ENCODE measurements at regions not wholly inside any gene's neighbourhood (a gene's known extent, or its start where the extent isn't known, plus 50 kb on each side); places are given as distances from the start of the nearest gene placed in this dataset.

- Histone ChIP-seq H3K9me3 (ENCODE audit: low read length) (no peaks in the 10 kb centered on the region), H3K4me3 (ENCODE audit: low read depth, low read length, poor library complexity, severe bottlenecking) (no peak overlapping the region), H2AFZ (ENCODE audit: low read length) (no peak overlapping the region), H4K20me1 (ENCODE audit: insufficient read depth, low read length) (no peaks in the 10 kb centered on the region), H3K27ac (ENCODE audit: low read depth, low read length, poor library complexity, severe bottlenecking) (no peak overlapping the region), H3K4me1 (ENCODE audit: insufficient read depth, low read length, poor library complexity, severe bottlenecking) (no peaks in the 10 kb centered on the region), H3K79me2 (ENCODE audit: insufficient read depth, low read depth, low read length) (no peaks in the 10 kb centered on the region), H3K36me3 (ENCODE audit: insufficient read depth, low read length) (no peaks in the 10 kb centered on the region), H3K9me2 (ENCODE audit: insufficient read depth, low read length) (no peaks in the 10 kb centered on the region), H3K4me2 (ENCODE audit: low read length) (no peak overlapping the region)
- TF ChIP-seq, protein P1, sequence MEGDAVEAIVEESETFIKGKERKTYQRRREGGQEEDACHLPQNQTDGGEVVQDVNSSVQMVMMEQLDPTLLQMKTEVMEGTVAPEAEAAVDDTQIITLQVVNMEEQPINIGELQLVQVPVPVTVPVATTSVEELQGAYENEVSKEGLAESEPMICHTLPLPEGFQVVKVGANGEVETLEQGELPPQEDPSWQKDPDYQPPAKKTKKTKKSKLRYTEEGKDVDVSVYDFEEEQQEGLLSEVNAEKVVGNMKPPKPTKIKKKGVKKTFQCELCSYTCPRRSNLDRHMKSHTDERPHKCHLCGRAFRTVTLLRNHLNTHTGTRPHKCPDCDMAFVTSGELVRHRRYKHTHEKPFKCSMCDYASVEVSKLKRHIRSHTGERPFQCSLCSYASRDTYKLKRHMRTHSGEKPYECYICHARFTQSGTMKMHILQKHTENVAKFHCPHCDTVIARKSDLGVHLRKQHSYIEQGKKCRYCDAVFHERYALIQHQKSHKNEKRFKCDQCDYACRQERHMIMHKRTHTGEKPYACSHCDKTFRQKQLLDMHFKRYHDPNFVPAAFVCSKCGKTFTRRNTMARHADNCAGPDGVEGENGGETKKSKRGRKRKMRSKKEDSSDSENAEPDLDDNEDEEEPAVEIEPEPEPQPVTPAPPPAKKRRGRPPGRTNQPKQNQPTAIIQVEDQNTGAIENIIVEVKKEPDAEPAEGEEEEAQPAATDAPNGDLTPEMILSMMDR (conservative IDR thresholded peaks at IDR 0.05; ENCODE audit: low read length), result no peak
- TF ChIP-seq EZH2phosphoT487 (IDR thresholded peaks at IDR 0.05; ENCODE audit: borderline replicate concordance, low read depth, low read length), result no peak
- intact Hi-C loops (cut with micrococcal nuclease; ENCODE audit: unreplicated experiment), result no loop called here
- CTCF ChIA-PET (ENCODE audit: unreplicated experiment), result no interaction called here
- no TSS peak for BruUV-seq (replicated peaks)
- no peak for DNase-seq (ENCODE audit: low spot score)
- POLR2A ChIA-PET, result no interaction called here
Measured at GRCh38 chr5:115463983-115464382, 80.6 kb downstream of the FEM1C start.

DNA sequence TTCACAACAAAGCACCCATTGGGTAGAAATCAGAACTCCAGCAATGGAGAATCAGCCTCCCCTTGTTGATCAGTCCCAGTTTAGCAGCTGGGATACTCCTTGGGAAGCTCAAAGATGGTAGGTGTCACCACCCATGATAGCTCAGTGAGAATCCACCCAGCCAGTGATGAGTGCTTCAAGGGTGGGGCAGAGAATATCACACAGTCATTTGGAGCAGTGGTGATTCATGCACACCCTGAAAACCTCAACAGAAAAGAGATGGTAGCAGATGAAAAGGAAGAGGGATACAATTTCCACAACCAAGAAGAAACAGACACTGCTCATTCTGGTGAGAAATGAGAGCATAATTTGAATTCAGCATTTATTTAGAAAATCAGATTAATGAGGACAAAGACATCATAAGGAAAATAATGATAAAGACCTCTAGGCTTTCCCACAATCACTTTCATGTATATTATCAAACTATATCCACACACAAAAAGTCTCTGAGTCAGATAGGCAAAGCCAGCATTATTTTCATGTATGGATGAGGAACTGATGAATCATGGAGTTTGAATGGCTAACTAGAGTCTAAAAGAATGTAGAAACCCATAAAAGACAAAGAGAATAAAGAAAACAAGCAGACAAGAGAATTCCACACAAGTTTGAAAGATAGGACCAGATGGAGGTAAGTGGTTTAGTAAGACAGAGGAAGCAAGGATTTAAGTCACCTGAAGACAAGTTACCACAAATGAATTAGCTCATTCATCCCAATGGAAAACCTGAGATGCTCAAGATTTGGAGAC lies 82.9 kb downstream of the FEM1C start:
- Histone ChIP-seq H4K20me1 (ENCODE audit: insufficient read depth, low read length) (no peaks in the 10 kb centered on the region), H3K4me1 (ENCODE audit: insufficient read depth, low read length, poor library complexity, severe bottlenecking) (no peaks in the 10 kb centered on the region), H3K27ac (ENCODE audit: low read depth, low read length, poor library complexity, severe bottlenecking) (no peak overlapping the region), H3K79me2 (ENCODE audit: insufficient read depth, low read depth, low read length) (no peaks in the 10 kb centered on the region), H3K9me2 (ENCODE audit: insufficient read depth, low read length) (no peaks in the 10 kb centered on the region), H3K36me3 (ENCODE audit: insufficient read depth, low read length) (no peaks in the 10 kb centered on the region), H2AFZ (ENCODE audit: low read length) (no peak overlapping the region), H3K4me3 (ENCODE audit: low read depth, low read length, poor library complexity, severe bottlenecking) (no peak overlapping the region), H3K4me2 (ENCODE audit: low read length) (no peak overlapping the region), H3K9me3 (ENCODE audit: low read length) (no peaks in the 10 kb centered on the region)
- CTCF ChIA-PET (ENCODE audit: unreplicated experiment), result no interaction called here
- BruUV-seq (replicated peaks), result no TSS peak
- intact Hi-C loops (cut with micrococcal nuclease; ENCODE audit: unreplicated experiment), result no loop called here
- DNase-seq (ENCODE audit: low spot score), result no peak
- TF ChIP-seq, protein P1 (conservative IDR thresholded peaks at IDR 0.05; ENCODE audit: low read length), result no peak
- TF ChIP-seq EZH2phosphoT487 (IDR thresholded peaks at IDR 0.05; ENCODE audit: borderline replicate concordance, low read depth, low read length), result no peak
- POLR2A ChIA-PET, result interaction anchor here (0.6 kb wide), 1 partner anchor 26 kb away, joined by 3 read pairs; no protein-coding TSS in a partner anchor

- no peak for DNase-seq (ENCODE audit: low spot score)
- no peaks in the 10 kb centered on the region for H3K79me2 ChIP-seq (ENCODE audit: insufficient read depth, low read depth, low read length)
- H2AFZ ChIP-seq (ENCODE audit: low read length), result no peak overlapping the region
- BruUV-seq (replicated peaks), result no TSS peak
- H3K9me2 ChIP-seq (ENCODE audit: insufficient read depth, low read length), result no peaks in the 10 kb centered on the region
- ChIA-PET POLR2A (interaction anchor here (0.6 to 1.8 kb wide), 2 partner anchors 35 to 1351 kb away, joined by 3 to 4 read pairs; no protein-coding TSS in a partner anchor), CTCF (ENCODE audit: unreplicated experiment) (no interaction called here)
- H3K9me3 ChIP-seq (ENCODE audit: low read length), result no peaks in the 10 kb centered on the region
- no peak overlapping the region for H3K4me3 ChIP-seq (ENCODE audit: low read depth, low read length, poor library complexity, severe bottlenecking)
- no peaks in the 10 kb centered on the region for H3K36me3 ChIP-seq (ENCODE audit: insufficient read depth, low read length)
- no peaks in the 10 kb centered on the region for H3K4me1 ChIP-seq (ENCODE audit: insufficient read depth, low read length, poor library complexity, severe bottlenecking)
- no peaks in the 10 kb centered on the region for H4K20me1 ChIP-seq (ENCODE audit: insufficient read depth, low read length)
- intact Hi-C loops (cut with micrococcal nuclease; ENCODE audit: unreplicated experiment), result no loop called here
- H3K27ac ChIP-seq (ENCODE audit: low read depth, low read length, poor library complexity, severe bottlenecking), result no peak overlapping the region
- no peak overlapping the region for H3K4me2 ChIP-seq (ENCODE audit: low read length)
- TF ChIP-seq, protein P1 (conservative IDR thresholded peaks at IDR 0.05; ENCODE audit: low read length), result no peak
- no peak for TF ChIP-seq EZH2phosphoT487 (IDR thresholded peaks at IDR 0.05; ENCODE audit: borderline replicate concordance, low read depth, low read length)
Measured at GRCh38 chr5:115461093-115461492, 83.5 kb downstream of the FEM1C start.
